Smooth muscle cell (in vitro differentiated cells): ENCODE measurements at regions not wholly inside any gene's neighbourhood (a gene's known extent, or its start where the extent isn't known, plus 50 kb on each side); places are given as distances from the start of the nearest gene placed in this dataset.

Experiments used
- DNase-seq: peaks from one replicate; lab custom pipeline; 2025; ENCODE audit not compliant: unreplicated experiment; lab: John Stamatoyannopoulos, UW
- H2AFZ ChIP-seq: fragments of 200-600 bp; sonication (generic); 2 replicates; pipeline ENCODE4 v1.6.0; 2016; ENCODE audit warnings: antibody characterized with exemption, low read depth, mild to moderate bottlenecking
- H3F3A ChIP-seq: fragments of 200-600 bp; sonication (generic); 2 replicates; pipeline ENCODE4 v1.6.0; 2017; ENCODE audit warnings: antibody characterized with exemption, low read depth
- H3K27ac ChIP-seq: fragments of 200-600 bp; sonication (generic); 2 replicates; pipeline ENCODE4 v1.5.1; 2016; ENCODE audit warnings: low read depth, mild to moderate bottlenecking
- H3K27me3 ChIP-seq: fragments of 200-600 bp; sonication (generic); 2 replicates; pipeline ENCODE4 v1.6.1; 2016; ENCODE audit warnings: low read depth, mild to moderate bottlenecking
- H3K36me3 ChIP-seq: fragments of 200-600 bp; sonication (generic); 2 replicates; pipeline ENCODE4 v1.5.1; 2016; ENCODE audit warnings: low read depth
- H3K4me1 ChIP-seq: fragments of 200-600 bp; sonication (generic); 2 replicates; pipeline ENCODE4 v1.5.1; 2016; ENCODE audit warnings: low read depth
- H3K4me2 ChIP-seq: fragments of 200-600 bp; sonication (generic); 2 replicates; pipeline ENCODE4 v1.6.0; 2016; ENCODE audit warnings: mild to moderate bottlenecking
- H3K4me3 ChIP-seq: fragments of 200-600 bp; sonication (generic); 2 replicates; pipeline ENCODE4 v1.5.1; 2016; ENCODE audit warnings: mild to moderate bottlenecking
- H3K79me2 ChIP-seq: fragments of 200-600 bp; sonication (generic); 2 replicates; pipeline ENCODE4 v1.6.0; 2016; ENCODE audit warnings: low read depth, mild to moderate bottlenecking
- H3K9ac ChIP-seq: fragments of 200-600 bp; sonication (generic); 2 replicates; pipeline ENCODE4 v1.6.0; 2016; ENCODE audit warnings: low read depth
- H3K9me3 ChIP-seq: fragments of 200-600 bp; sonication (generic); replicated peaks from 2 replicates; pipeline ENCODE4 v1.5.1; 2016; ENCODE audit warnings: low read depth
- H4K20me1 ChIP-seq: fragments of 200-600 bp; sonication (generic); 2 replicates; pipeline ENCODE4 v1.6.0; 2016; ENCODE audit warnings: low read depth
- WGBS: methylation state at CpG from one replicate; pipeline ENCODE4 v1.1.7; 2016; ENCODE audit warnings: low lambda C conversion rate; 5-methylcytosine and 5-hydroxymethylcytosine counted together
- TF ChIP-seq, protein P1 (sequence below): fragments of 200-600 bp; sonication (generic); IDR thresholded peaks from 2 replicates; pipeline ENCODE4 v1.5.1; 2017; ENCODE audit warnings: borderline replicate concordance, mild to moderate bottlenecking, antibody characterized with exemption; ENCODE audit not compliant: insufficient read depth, poor library complexity, severe bottlenecking

DNA sequence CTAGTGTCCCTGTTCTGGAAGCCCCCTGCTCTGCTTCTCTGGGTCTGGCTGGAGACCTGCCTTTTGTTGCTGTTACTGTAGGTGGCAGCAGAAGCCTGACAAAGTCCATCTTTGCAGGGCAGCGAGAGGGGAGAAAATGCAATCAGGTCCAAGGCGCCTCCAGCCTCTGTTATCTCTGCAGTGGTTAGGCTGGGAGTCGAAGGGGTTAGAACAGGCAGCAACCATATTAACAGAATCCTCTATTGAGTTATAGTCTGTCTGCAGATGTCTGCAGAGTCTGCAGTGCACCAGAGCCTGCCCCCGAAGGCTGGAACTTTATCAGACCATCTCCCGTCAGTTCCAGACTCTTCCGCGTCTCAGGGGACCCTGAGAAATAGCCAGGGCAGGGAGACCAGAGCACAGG, 404.9 kb upstream of the EEF2KMT start:
- Histone ChIP-seq H2AFZ (no peak overlapping the region), H3K79me2 (no peaks in the 10 kb centered on the region), H3K36me3 (no peaks in the 10 kb centered on the region), H3K27ac (no peak overlapping the region), H3F3A (no peaks in the 10 kb centered on the region), H3K9ac (no peak overlapping the region), H3K27me3 (peaks cover 10% of the 10 kb centered on the region), H4K20me1 (no peaks in the 10 kb centered on the region), H3K4me1 (no peaks in the 10 kb centered on the region), H3K4me2 (no peak overlapping the region), H3K4me3 (no peak overlapping the region), H3K9me3 (no peaks in the 10 kb centered on the region)
- WGBS, result 13% methylated on average over 7 of the region's 7 CpGs
- TF ChIP-seq, protein P1, sequence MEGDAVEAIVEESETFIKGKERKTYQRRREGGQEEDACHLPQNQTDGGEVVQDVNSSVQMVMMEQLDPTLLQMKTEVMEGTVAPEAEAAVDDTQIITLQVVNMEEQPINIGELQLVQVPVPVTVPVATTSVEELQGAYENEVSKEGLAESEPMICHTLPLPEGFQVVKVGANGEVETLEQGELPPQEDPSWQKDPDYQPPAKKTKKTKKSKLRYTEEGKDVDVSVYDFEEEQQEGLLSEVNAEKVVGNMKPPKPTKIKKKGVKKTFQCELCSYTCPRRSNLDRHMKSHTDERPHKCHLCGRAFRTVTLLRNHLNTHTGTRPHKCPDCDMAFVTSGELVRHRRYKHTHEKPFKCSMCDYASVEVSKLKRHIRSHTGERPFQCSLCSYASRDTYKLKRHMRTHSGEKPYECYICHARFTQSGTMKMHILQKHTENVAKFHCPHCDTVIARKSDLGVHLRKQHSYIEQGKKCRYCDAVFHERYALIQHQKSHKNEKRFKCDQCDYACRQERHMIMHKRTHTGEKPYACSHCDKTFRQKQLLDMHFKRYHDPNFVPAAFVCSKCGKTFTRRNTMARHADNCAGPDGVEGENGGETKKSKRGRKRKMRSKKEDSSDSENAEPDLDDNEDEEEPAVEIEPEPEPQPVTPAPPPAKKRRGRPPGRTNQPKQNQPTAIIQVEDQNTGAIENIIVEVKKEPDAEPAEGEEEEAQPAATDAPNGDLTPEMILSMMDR, result peak; percentile 51
- no peak for DNase-seq

DNA sequence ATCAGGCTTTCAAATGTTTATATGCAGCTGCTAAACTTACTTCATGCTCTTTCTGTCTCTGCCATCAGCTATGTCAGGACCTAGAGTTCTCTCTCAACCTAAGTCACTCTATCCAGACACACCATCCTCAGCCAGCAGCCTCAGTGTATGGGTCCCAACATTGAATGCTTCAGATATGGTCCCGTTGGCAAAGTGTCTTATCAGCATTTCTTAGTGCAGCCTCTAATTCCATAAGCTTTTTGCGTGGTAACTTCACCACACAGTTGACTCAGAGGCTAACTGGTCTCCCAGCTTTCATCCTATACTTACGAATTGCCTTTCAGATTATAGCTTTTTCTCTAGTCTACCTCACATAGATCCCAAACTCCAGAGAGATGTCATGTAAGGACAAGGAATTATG, 402.9 kb upstream of the EEF2KMT start:
- no peaks in the 10 kb centered on the region for H4K20me1 ChIP-seq
- no peaks in the 10 kb centered on the region for H3F3A ChIP-seq
- no peak overlapping the region for H3K9ac ChIP-seq
- no peaks in the 10 kb centered on the region for H3K36me3 ChIP-seq
- H3K27ac ChIP-seq, result no peak overlapping the region
- peaks cover 3% of the 10 kb centered on the region for H3K27me3 ChIP-seq
- no peak overlapping the region for H2AFZ ChIP-seq
- H3K79me2 ChIP-seq, result no peaks in the 10 kb centered on the region
- 37% methylated on average over 3 of the region's 3 CpGs for WGBS
- no peak overlapping the region for H3K4me2 ChIP-seq
- H3K4me1 ChIP-seq, result no peaks in the 10 kb centered on the region
- DNase-seq, result no peak
- H3K4me3 ChIP-seq, result no peak overlapping the region
- TF ChIP-seq, protein P1, result no peak
- no peaks in the 10 kb centered on the region for H3K9me3 ChIP-seq

DNA sequence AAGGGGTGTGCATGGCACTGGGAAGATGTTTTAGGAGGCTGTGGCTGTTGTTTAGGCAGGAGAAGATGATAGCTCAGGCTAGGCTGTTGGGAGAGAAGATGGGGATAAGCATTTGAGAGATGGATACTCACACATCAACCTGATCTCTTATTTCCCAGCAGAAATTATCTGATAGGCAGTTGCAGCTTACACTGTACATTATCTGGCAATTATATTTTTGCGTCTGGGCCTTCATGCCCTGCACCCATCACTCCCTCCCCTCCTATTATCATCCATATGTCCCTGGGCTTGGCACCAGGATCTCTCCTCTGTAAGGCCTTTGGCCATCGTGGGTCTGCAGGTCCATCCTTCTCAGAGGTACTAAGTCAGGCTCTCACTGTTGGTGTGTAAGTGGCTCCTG, 401.0 kb upstream of the EEF2KMT start:
- no peaks in the 10 kb centered on the region for H3K79me2 ChIP-seq
- H3K9ac ChIP-seq, result no peak overlapping the region
- no peaks in the 10 kb centered on the region for H3K9me3 ChIP-seq
- TF ChIP-seq, protein P1, result no peak
- no peak for DNase-seq
- no peak overlapping the region for H3K4me3 ChIP-seq
- 86% methylated on average over 2 of the region's 2 CpGs for WGBS
- no peak overlapping the region for H3K27ac ChIP-seq
- H3K27me3 ChIP-seq, result peaks cover 19% of the 10 kb centered on the region
- no peaks in the 10 kb centered on the region for H3F3A ChIP-seq
- H2AFZ ChIP-seq, result no peak overlapping the region
- H3K4me1 ChIP-seq, result no peaks in the 10 kb centered on the region
- H3K4me2 ChIP-seq, result no peak overlapping the region
- H4K20me1 ChIP-seq, result no peaks in the 10 kb centered on the region
- no peaks in the 10 kb centered on the region for H3K36me3 ChIP-seq

DNA sequence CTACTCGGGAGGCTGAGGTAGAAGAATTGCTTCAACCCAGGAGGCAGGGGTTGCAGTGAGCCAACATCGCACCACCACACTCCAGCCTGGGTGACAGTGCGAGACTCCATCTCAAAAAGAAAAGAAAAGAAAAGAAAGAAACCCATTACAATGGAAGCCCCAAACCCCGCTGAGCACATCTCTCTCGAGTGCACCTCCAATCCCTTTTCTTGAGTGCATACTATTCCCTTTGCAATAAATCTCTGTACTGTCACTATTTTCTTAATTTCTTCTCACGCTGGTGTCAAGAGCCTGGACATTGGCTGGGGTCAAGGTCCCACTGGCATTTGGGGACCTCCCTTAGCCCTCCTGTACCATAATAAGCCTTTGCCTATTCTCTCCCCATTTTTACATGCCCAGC, 398.4 kb upstream of the EEF2KMT start:
- DNase-seq, result no peak
- Histone ChIP-seq H3K27me3 (peaks cover 30% of the 10 kb centered on the region), H3K9me3 (no peaks in the 10 kb centered on the region), H3K4me3 (no peak overlapping the region), H3K27ac (no peak overlapping the region), H3K36me3 (no peaks in the 10 kb centered on the region), H3K9ac (no peak overlapping the region), H2AFZ (no peak overlapping the region), H4K20me1 (no peaks in the 10 kb centered on the region), H3K79me2 (no peaks in the 10 kb centered on the region), H3K4me1 (no peaks in the 10 kb centered on the region), H3F3A (no peaks in the 10 kb centered on the region), H3K4me2 (no peak overlapping the region)
- 88% methylated on average over 6 of the region's 6 CpGs for WGBS
- TF ChIP-seq, protein P1, result no peak
